DMS 273 (cell line): ENCODE measurements at regions not wholly inside any gene's neighbourhood (a gene's known extent, or its start where the extent isn't known, plus 50 kb on each side); places are given as distances from the start of the nearest gene placed in this dataset.

Experiments used
- DNase-seq: peaks from one replicate; lab custom pipeline; 2025; ENCODE audit not compliant: unreplicated experiment; lab: John Stamatoyannopoulos, UW

- no peak for DNase-seq
Observed at GRCh38 chr14:51468523-51468922, 183.2 kb upstream of the FRMD6 start.

DNA sequence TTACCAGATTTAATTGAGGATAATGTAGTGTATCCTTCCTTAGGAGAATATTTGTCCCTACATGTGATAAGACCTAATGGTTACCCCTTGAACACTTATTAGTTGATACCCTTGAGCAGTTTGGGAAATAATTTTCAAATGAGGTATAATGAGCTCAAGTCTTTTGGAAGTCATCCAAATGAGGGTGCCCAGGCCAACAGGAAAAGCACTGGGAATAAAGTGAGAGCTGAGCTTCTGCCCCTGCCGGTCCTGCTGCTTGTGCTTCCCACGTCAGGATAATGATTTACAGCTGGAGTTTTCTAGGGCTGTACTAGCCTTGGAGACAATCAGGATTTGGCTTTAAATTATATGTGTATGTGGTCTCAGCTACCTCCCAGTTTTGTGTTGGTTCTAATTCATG is 178.8 kb upstream of the FRMD6 start:
- peak; percentile 83 for DNase-seq

GRCh38 chr14:51473351-51473750 is 178.4 kb upstream of the FRMD6 start:
- DNase-seq: no peak

GRCh38 chr14:51473808-51474565 is 177.7 kb upstream of the FRMD6 start:
- DNase-seq: no peak

GRCh38 chr14:51474854-51475253 is 176.9 kb upstream of the FRMD6 start:
- DNase-seq: no peak

DNA sequence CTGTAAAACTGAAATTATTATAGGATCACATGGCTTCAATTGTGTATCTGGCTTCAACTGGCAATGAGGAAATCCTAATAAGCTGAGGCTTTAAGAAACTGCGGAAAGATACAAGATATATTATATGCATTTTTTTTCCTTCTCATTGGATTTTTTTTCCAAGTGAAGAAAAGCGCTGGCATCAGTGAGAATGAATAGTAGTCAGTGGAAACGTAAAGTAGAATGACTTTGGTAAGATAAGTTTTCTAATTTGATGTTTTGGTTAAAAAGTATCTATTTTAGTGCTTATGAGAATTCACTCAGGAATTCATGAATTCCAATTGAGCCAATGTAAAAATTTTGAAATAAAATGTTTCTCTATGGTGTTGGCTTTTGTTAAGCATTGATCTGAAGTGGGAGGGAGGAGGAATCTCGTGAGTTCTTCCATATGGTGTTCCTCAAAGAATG is 173.5 kb upstream of the FRMD6 start:
- no peak for DNase-seq

GRCh38 chr14:51479584-51480325 is 172.0 kb upstream of the FRMD6 start:
- peak; percentile 26 for DNase-seq

DNA sequence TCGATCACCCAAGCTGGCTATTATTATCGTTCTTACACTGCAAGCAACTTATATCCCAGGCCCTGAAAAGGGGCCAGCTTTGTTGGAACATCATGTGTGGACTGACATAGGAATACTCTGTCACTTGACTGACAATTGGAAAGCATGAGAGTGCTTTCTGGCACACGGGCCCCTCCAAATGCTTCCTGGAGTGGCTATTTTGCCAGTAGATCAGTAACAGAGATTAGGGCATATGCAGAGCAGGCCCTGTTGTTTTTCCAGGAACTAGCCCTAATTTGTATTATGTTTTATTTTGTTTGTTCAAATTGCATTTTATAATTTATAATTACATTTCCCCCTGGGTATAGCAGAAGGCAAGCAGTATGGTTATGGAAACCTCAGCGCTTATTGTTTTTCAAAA is 170.1 kb upstream of the FRMD6 start:
- DNase-seq: peak; percentile 22

- DNase-seq: peak; percentile 63
Observed at GRCh38 chr14:51482102-51482501, 169.6 kb upstream of the FRMD6 start.

- no peak for DNase-seq
Observed at GRCh38 chr14:51484485-51484884, 167.2 kb upstream of the FRMD6 start.

DNA sequence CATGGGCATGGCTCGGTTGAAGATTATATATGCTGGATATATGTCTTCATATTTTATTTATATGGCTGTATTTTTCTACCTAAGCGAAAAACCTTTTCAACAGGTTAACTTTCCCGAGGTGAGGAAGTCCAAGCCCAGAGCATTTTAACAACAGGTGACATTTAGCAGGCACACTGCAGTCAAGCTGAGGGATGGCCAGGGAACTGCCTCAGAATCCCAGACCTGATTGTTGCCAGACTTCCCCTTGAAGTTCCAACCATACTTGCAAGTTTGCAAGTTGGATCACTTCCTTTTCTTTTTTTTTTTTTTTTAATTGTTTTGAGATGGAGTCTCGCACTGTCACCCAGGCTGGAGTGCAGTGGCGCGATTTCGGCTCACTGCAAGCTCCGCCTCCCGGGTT is 166.0 kb upstream of the FRMD6 start:
- no peak for DNase-seq

DNA sequence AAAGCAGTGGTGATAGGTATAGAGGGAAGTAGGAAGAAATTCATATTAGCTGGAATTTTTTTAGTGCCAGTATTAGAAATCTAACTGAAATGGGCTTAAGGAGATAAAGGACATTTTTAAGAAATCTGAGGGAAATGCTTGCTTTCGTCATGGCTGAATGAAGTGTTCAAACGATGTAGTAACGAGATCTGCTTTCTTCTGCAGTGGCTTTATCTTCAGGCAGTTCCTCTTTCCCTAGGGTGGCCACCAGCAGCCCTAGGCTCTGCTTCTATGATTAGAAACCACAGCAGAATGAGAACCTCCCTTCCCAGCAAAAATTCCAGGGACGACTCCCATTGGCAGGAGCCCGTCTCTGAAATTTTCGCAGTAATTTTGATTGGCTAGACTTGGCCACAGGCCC is 163.9 kb upstream of the FRMD6 start:
- peak; percentile 29 for DNase-seq

DNA sequence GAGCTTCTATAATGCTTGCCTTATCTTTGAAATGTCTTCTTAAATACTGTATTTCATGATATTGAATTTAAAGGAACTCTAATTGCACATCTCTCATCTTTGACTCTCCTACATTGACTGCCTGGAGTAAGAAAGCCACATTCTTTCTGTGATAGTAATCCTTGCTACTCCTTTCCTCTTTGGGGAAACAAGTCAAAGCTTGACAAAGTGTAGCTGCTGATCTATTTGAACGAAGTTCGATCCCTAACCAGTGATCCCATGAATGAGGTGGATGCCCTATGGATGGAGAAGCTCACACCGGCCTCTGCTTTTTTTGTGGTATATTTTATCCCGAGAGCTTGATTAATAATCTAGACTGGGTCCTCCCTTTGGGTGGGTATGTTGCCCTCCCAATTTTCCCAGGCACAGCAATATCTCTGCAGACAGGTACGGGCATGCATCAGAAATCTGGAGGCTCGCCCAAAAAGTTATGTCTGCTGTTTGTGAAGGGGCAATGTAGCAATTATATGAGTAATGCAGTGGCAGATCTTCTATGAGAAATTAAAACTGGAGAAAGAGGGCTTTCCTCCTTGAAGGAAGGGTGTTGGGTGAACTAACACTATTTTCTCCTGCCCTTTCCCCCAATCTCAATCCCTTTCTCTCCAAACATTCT is 163.0 kb upstream of the FRMD6 start:
- DNase-seq: peak; percentile 61

DNA sequence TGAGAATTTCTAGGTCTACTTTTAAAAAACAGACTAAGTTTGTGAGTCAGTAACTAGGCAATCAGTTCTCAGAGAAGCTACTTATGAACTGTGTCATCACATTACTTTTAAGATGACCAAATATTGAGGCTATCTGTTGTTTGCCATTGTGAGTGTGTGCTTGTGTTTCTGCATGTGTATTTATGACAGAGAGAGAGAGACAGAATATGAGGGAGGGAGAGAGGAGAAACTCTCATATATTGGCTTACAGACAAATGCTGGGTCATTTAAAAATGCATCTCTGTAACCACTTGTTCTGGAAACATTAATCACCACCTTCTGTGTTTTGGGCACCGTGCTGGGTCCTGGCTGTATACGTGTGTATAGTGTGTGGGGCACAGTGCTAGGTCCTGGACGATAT is 161.5 kb upstream of the FRMD6 start:
- DNase-seq: peak; percentile 23

GRCh38 chr14:51491036-51491545 is 160.6 kb upstream of the FRMD6 start:
- DNase-seq: no peak

- DNase-seq: no peak
Observed at GRCh38 chr14:51491776-51492175, 159.9 kb upstream of the FRMD6 start.

DNA sequence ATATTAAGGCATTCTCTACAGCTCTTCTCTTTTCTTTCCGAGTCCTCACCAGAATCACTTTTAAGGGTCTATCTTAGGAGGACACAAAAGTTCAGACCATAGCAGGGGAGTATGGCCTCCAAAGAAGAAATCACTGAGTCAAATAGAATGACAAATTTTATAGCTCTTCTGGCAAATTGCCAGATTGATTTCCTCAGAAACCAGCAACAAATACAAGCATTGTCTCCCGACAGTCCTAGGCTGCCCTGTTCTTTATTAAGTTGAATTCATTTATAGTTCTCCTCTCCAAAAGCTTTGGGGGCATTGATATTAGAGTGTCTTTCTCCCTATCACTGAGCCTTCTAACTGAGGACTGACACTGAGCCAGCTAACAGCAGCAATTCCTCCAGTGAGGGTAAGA is 156.4 kb upstream of the FRMD6 start:
- no peak for DNase-seq

DNA sequence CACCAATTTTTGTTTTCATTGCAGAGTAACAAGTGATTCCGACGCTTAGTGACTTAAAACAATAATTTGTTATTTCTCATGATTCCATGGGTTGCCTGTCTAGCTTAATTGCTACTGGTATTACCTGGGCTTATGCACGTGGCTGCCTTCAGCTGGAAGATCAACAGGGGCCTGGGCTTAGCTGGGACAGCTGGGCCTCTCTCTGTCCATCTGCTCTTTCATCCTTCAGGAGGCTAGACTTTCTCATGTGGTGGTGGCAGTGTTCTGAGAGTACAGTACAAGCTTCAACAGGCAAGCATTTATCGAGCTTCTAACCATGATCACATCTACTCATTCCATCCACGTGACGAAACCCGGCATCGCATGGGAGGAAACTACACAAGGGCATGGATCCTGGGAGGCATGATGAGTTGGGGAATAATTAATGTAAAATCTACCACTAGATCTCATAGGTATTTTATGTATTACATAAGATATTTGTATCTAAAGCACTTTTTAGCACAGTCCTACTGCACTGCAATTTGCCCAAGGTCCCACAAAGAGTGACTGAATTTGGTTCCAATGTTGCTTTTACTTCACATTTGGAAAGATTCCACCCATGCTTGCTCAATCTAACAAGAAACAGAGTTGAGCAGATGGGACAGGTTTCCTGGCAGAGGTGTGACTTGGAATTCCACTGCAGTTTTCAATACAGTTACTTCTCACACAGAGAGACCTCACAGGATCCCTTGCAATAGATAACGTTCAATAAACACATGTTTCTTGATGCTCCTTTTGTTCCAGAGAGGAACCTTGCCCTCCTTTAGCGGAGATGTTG is 153.1 kb upstream of the FRMD6 start:
- peak; percentile 99 for DNase-seq

GRCh38 chr14:51500776-51501175 is 150.9 kb upstream of the FRMD6 start:
- DNase-seq: peak; percentile 49

- peak; percentile 29 for DNase-seq
Observed at GRCh38 chr14:51501746-51502145, 150.0 kb upstream of the FRMD6 start.

DNA sequence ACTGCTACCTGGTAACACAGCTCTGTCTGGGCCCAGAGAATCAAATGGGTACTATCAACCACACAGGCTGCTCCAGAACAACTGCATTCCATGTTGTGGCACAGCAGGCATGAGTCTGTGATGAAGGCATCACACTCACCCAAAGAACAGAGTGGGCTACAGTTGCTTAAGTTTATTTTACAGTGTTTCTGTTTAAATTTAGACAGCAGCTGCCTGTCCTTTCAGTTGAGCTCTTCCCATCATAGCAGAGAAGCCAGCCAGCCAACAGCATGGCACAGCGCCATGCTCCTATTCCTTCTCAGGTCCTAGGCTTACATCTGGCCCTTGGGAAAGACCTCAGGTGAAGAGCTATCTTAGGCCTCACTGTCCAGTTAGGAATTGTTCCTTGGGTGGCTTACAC is 147.0 kb upstream of the FRMD6 start:
- peak; percentile 68 for DNase-seq
